ENCODE measurements at regions not wholly inside any gene's neighbourhood (a gene's known extent, or its start where the extent isn't known, plus 50 kb on each side); places are given as distances from the start of the nearest gene placed in this dataset.

GRCh38 chr20:12337601-12338000, 419.9 kb downstream of the BTBD3 start:
- ChIA-PET CTCF (no interaction called here), POLR2A (no interaction called here)
- TF ChIP-seq ARNT (IDR thresholded peaks at IDR 0.05) (no peak), ELF4 (IDR thresholded peaks at IDR 0.05) (no peak), SP1 (IDR thresholded peaks at IDR 0.05) (no peak), SUZ12 (IDR thresholded peaks at IDR 0.05) (no peak), FOXK2 (IDR thresholded peaks at IDR 0.05) (no peak), CTBP1 (IDR thresholded peaks at IDR 0.05; ENCODE audit: borderline replicate concordance) (no peak), FOXA1 (IDR thresholded peaks at IDR 0.05) (no peak), NFRKB (IDR thresholded peaks at IDR 0.05) (no peak), L3MBTL2 (conservative IDR thresholded peaks at IDR 0.05) (no peak), FOXM1 (IDR thresholded peaks at IDR 0.05; ENCODE audit: borderline replicate concordance) (no peak)
- no peak for DNase-seq (ENCODE audit: extremely low spot score)

GRCh38 chr20:12345978-12346377, 428.3 kb downstream of the BTBD3 start:
- POLR2A ChIA-PET, result no interaction called here
- no peak for DNase-seq (ENCODE audit: extremely low spot score)
- TF ChIP-seq ELF4 (IDR thresholded peaks at IDR 0.05) (no peak), BHLHE40 (IDR thresholded peaks at IDR 0.05; ENCODE audit: borderline replicate concordance) (no peak), TARDBP (IDR thresholded peaks at IDR 0.05) (no peak), LEF1 (IDR thresholded peaks at IDR 0.05; ENCODE audit: borderline replicate concordance) (no peak), PKNOX1 (IDR thresholded peaks at IDR 0.05) (no peak), FOXM1 (IDR thresholded peaks at IDR 0.05; ENCODE audit: borderline replicate concordance) (no peak), SP1 (IDR thresholded peaks at IDR 0.05) (no peak), L3MBTL2 (conservative IDR thresholded peaks at IDR 0.05) (no peak), ZNF384 (IDR thresholded peaks at IDR 0.05) (no peak), FOXK2 (IDR thresholded peaks at IDR 0.05) (no peak), ARNT (IDR thresholded peaks at IDR 0.05) (no peak), SUZ12 (IDR thresholded peaks at IDR 0.05) (no peak), NFRKB (IDR thresholded peaks at IDR 0.05) (no peak), HDGF (IDR thresholded peaks at IDR 0.05; ENCODE audit: borderline replicate concordance) (no peak), CTBP1 (IDR thresholded peaks at IDR 0.05; ENCODE audit: borderline replicate concordance) (no peak), FOXA1 (IDR thresholded peaks at IDR 0.05) (no peak)
- CTCF ChIA-PET, result no interaction called here

GRCh38 chr20:12353842-12354241, 436.1 kb downstream of the BTBD3 start:
- ChIA-PET CTCF (no interaction called here), POLR2A (no interaction called here)
- DNase-seq (ENCODE audit: extremely low spot score), result no peak
- TF ChIP-seq TARDBP (IDR thresholded peaks at IDR 0.05), result no peak
- no peak for TF ChIP-seq FOXM1 (IDR thresholded peaks at IDR 0.05; ENCODE audit: borderline replicate concordance)
- no peak for TF ChIP-seq SUZ12 (IDR thresholded peaks at IDR 0.05)
- TF ChIP-seq FOXK2 (IDR thresholded peaks at IDR 0.05), result no peak
- no peak for TF ChIP-seq HDGF (IDR thresholded peaks at IDR 0.05; ENCODE audit: borderline replicate concordance)
- no peak for TF ChIP-seq BHLHE40 (IDR thresholded peaks at IDR 0.05; ENCODE audit: borderline replicate concordance)
- TF ChIP-seq ARNT (IDR thresholded peaks at IDR 0.05), result no peak
- TF ChIP-seq ELF4 (IDR thresholded peaks at IDR 0.05), result no peak

GRCh38 chr20:12354725-12355124, 437.0 kb downstream of the BTBD3 start:
- TF ChIP-seq LEF1 (IDR thresholded peaks at IDR 0.05; ENCODE audit: borderline replicate concordance) (no peak), CTBP1 (IDR thresholded peaks at IDR 0.05; ENCODE audit: borderline replicate concordance) (no peak), BHLHE40 (IDR thresholded peaks at IDR 0.05; ENCODE audit: borderline replicate concordance) (no peak), ELF4 (IDR thresholded peaks at IDR 0.05) (no peak), FOXA1 (IDR thresholded peaks at IDR 0.05) (no peak), ARNT (IDR thresholded peaks at IDR 0.05) (no peak), FOXK2 (IDR thresholded peaks at IDR 0.05) (no peak), FOXM1 (IDR thresholded peaks at IDR 0.05; ENCODE audit: borderline replicate concordance) (no peak), L3MBTL2 (conservative IDR thresholded peaks at IDR 0.05) (no peak), PKNOX1 (IDR thresholded peaks at IDR 0.05) (no peak), NFRKB (IDR thresholded peaks at IDR 0.05) (no peak), TARDBP (IDR thresholded peaks at IDR 0.05) (no peak), ZNF384 (IDR thresholded peaks at IDR 0.05) (no peak)
- DNase-seq (ENCODE audit: extremely low spot score), result no peak
- CTCF ChIA-PET, result no interaction called here
- POLR2A ChIA-PET, result no interaction called here

GRCh38 chr20:12355185-12355584, 437.5 kb downstream of the BTBD3 start:
- CTCF ChIA-PET, result no interaction called here
- TF ChIP-seq TARDBP (IDR thresholded peaks at IDR 0.05), result no peak
- TF ChIP-seq L3MBTL2 (conservative IDR thresholded peaks at IDR 0.05), result no peak
- TF ChIP-seq BHLHE40 (IDR thresholded peaks at IDR 0.05; ENCODE audit: borderline replicate concordance), result no peak
- no peak for TF ChIP-seq FOXA1 (IDR thresholded peaks at IDR 0.05)
- TF ChIP-seq NFRKB (IDR thresholded peaks at IDR 0.05), result no peak
- no peak for TF ChIP-seq FOXM1 (IDR thresholded peaks at IDR 0.05; ENCODE audit: borderline replicate concordance)
- no peak for TF ChIP-seq PKNOX1 (IDR thresholded peaks at IDR 0.05)
- TF ChIP-seq SUZ12 (IDR thresholded peaks at IDR 0.05), result no peak
- no peak for TF ChIP-seq ZNF384 (IDR thresholded peaks at IDR 0.05)
- no peak for TF ChIP-seq FOXK2 (IDR thresholded peaks at IDR 0.05)

GRCh38 chr20:12358006-12358654, 440.4 kb downstream of the BTBD3 start:
- peak; percentile 6 for DNase-seq (ENCODE audit: extremely low spot score)
- POLR2A ChIA-PET, result no interaction called here
- TF ChIP-seq FOXA1 (IDR thresholded peaks at IDR 0.05) (no peak), LEF1 (IDR thresholded peaks at IDR 0.05; ENCODE audit: borderline replicate concordance) (no peak), ZNF384 (IDR thresholded peaks at IDR 0.05) (no peak), ELF4 (IDR thresholded peaks at IDR 0.05) (no peak), BHLHE40 (IDR thresholded peaks at IDR 0.05; ENCODE audit: borderline replicate concordance) (no peak), TARDBP (IDR thresholded peaks at IDR 0.05) (no peak), L3MBTL2 (conservative IDR thresholded peaks at IDR 0.05) (no peak), FOXK2 (IDR thresholded peaks at IDR 0.05) (no peak), PKNOX1 (IDR thresholded peaks at IDR 0.05) (no peak), SUZ12 (IDR thresholded peaks at IDR 0.05) (no peak), CTBP1 (IDR thresholded peaks at IDR 0.05; ENCODE audit: borderline replicate concordance) (no peak), ARNT (IDR thresholded peaks at IDR 0.05) (no peak), FOXM1 (IDR thresholded peaks at IDR 0.05; ENCODE audit: borderline replicate concordance) (no peak)
- CTCF ChIA-PET, result interaction anchor here (0.9 kb wide), 1 partner anchor 707 kb away, joined by 3 read pairs; no protein-coding TSS in a partner anchor

More at GRCh38 chr20:12355185-12355584, 437.5 kb downstream of the BTBD3 start:
- DNase-seq (ENCODE audit: extremely low spot score), result no peak
- POLR2A ChIA-PET, result no interaction called here

All from HEK293T (cell line).